ENCODE measurements at regions not wholly inside any gene's neighbourhood (a gene's known extent, or its start where the extent isn't known, plus 50 kb on each side); places are given as distances from the start of the nearest gene placed in this dataset.

DNA sequence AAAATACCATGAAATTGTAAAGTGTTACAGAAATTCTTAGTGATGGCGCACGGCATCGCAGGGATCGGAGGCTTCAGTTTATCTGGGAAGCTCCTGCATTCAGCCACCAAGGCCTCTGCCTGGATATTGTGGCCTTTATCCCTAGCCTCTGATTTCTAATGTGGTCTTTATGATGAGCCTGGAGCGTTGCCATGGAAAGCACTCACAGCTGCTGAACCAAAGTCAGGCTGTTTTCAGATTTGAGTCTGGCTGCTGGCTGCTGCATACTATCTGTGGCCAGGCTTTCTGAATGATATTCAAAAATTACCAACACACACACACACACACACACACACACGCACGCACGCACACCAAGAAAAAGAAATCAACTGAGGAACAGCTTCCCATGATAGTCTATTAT, 101.1 kb upstream of the ZNF366 start:
- DNase-seq (ENCODE audit: low spot score), result no peak
- Histone ChIP-seq H3K27me3 (replicated peaks; ENCODE audit: insufficient read depth, low read depth, low read length, poor library complexity) (no peaks in the 10 kb centered on the region), H3K27ac (ENCODE audit: low read depth, low read length, poor library complexity, severe bottlenecking) (no peak overlapping the region), H3K4me1 (ENCODE audit: insufficient read depth, low read length, poor library complexity, severe bottlenecking) (no peaks in the 10 kb centered on the region), H3K36me3 (ENCODE audit: insufficient read depth, low read length, poor library complexity, severe bottlenecking) (no peaks in the 10 kb centered on the region), H3K4me3 (ENCODE audit: low read depth, low read length, poor library complexity, severe bottlenecking) (no peak overlapping the region), H3K9me3 (ENCODE audit: low read depth, low read length, poor library complexity, severe bottlenecking) (no peaks in the 10 kb centered on the region)
- TF ChIP-seq EZH2 (IDR thresholded peaks at IDR 0.05; ENCODE audit: borderline replicate concordance, low read depth, low read length, poor library complexity, severe bottlenecking), result no peak
- TF ChIP-seq, protein P1, sequence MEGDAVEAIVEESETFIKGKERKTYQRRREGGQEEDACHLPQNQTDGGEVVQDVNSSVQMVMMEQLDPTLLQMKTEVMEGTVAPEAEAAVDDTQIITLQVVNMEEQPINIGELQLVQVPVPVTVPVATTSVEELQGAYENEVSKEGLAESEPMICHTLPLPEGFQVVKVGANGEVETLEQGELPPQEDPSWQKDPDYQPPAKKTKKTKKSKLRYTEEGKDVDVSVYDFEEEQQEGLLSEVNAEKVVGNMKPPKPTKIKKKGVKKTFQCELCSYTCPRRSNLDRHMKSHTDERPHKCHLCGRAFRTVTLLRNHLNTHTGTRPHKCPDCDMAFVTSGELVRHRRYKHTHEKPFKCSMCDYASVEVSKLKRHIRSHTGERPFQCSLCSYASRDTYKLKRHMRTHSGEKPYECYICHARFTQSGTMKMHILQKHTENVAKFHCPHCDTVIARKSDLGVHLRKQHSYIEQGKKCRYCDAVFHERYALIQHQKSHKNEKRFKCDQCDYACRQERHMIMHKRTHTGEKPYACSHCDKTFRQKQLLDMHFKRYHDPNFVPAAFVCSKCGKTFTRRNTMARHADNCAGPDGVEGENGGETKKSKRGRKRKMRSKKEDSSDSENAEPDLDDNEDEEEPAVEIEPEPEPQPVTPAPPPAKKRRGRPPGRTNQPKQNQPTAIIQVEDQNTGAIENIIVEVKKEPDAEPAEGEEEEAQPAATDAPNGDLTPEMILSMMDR (conservative IDR thresholded peaks at IDR 0.05; ENCODE audit: low read depth, low read length), result no peak
- no TSS peak for BruUV-seq (replicated peaks)
- ChIA-PET CTCF (no interaction called here), POLR2A (ENCODE audit: low non-redundant PET) (no interaction called here)
- intact Hi-C loops (cut with micrococcal nuclease; ENCODE audit: unreplicated experiment), result no loop called here

DNA sequence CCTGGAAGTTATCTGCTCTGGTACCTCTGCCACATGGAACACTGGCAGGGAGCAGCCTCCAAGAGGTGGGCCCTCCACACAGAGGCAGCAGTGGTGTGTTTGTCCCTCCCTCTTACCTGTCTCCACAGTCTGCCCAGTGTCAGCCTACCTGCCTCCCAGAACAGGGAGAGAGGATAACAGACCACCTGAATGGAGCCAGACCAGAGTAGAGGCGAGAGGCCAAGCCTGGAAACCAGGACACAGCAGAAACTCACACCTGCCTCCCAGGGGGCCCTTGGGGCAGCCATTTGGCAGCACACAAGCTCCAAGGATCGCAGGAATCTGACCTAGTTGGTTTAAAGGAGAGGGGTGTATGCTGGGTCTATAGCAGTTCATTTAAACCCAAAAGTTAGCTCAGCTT, 100.2 kb upstream of the ZNF366 start:
- intact Hi-C loops (cut with micrococcal nuclease; ENCODE audit: unreplicated experiment), result no loop called here
- BruUV-seq (replicated peaks), result no TSS peak
- Histone ChIP-seq H3K4me1 (ENCODE audit: insufficient read depth, low read length, poor library complexity, severe bottlenecking) (no peaks in the 10 kb centered on the region), H3K27me3 (replicated peaks; ENCODE audit: insufficient read depth, low read depth, low read length, poor library complexity) (no peaks in the 10 kb centered on the region), H3K9me3 (ENCODE audit: low read depth, low read length, poor library complexity, severe bottlenecking) (no peaks in the 10 kb centered on the region), H3K27ac (ENCODE audit: low read depth, low read length, poor library complexity, severe bottlenecking) (no peak overlapping the region), H3K4me3 (ENCODE audit: low read depth, low read length, poor library complexity, severe bottlenecking) (no peak overlapping the region), H3K36me3 (ENCODE audit: insufficient read depth, low read length, poor library complexity, severe bottlenecking) (no peaks in the 10 kb centered on the region)
- ChIA-PET POLR2A (ENCODE audit: low non-redundant PET) (no interaction called here), CTCF (no interaction called here)
- no peak for DNase-seq (ENCODE audit: low spot score)
- TF ChIP-seq, protein P1 (conservative IDR thresholded peaks at IDR 0.05; ENCODE audit: low read depth, low read length), result no peak
- no peak for TF ChIP-seq EZH2 (IDR thresholded peaks at IDR 0.05; ENCODE audit: borderline replicate concordance, low read depth, low read length, poor library complexity, severe bottlenecking)

DNA sequence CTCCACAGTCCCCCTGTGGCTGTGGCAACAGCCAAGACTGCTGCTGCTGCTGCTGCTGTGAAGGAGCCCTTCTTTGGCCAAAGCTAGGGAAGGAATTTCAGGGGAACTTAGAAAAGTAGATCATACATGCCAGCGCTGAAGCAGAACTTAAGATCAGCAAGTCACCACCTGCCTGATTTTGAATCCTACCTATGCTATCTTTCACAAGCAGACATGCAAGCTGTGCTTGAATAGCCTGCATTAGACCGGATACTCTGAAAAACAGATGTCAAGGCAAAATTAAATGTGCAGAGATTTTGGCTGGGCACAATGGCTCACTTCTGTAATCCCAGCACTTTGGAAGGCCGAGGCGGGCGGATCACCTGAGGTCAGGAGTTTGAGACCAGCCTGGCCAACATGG, 99.3 kb upstream of the ZNF366 start:
- H3K9me3 ChIP-seq (ENCODE audit: low read depth, low read length, poor library complexity, severe bottlenecking), result no peaks in the 10 kb centered on the region
- ChIA-PET CTCF (no interaction called here), POLR2A (ENCODE audit: low non-redundant PET) (no interaction called here)
- H3K27me3 ChIP-seq (replicated peaks; ENCODE audit: insufficient read depth, low read depth, low read length, poor library complexity), result no peaks in the 10 kb centered on the region
- DNase-seq (ENCODE audit: low spot score), result no peak
- H3K27ac ChIP-seq (ENCODE audit: low read depth, low read length, poor library complexity, severe bottlenecking), result no peak overlapping the region
- BruUV-seq (replicated peaks), result no TSS peak
- H3K36me3 ChIP-seq (ENCODE audit: insufficient read depth, low read length, poor library complexity, severe bottlenecking), result no peaks in the 10 kb centered on the region
- H3K4me1 ChIP-seq (ENCODE audit: insufficient read depth, low read length, poor library complexity, severe bottlenecking), result no peaks in the 10 kb centered on the region
- H3K4me3 ChIP-seq (ENCODE audit: low read depth, low read length, poor library complexity, severe bottlenecking), result no peak overlapping the region
- intact Hi-C loops (cut with micrococcal nuclease; ENCODE audit: unreplicated experiment), result no loop called here
- no peak for TF ChIP-seq EZH2 (IDR thresholded peaks at IDR 0.05; ENCODE audit: borderline replicate concordance, low read depth, low read length, poor library complexity, severe bottlenecking)
- TF ChIP-seq, protein P1 (conservative IDR thresholded peaks at IDR 0.05; ENCODE audit: low read depth, low read length), result no peak
